Liver (tissue), 3 donors: ENCODE measurements at regions not wholly inside any gene's neighbourhood (a gene's known extent, or its start where the extent isn't known, plus 50 kb on each side); places are given as distances from the start of the nearest gene placed in this dataset.

Experiments
- CTCF ChIP-seq: fragments of 150-350 bp; IDR thresholded peaks from 2 replicates; pipeline ENCODE4 v1.5.1; 2017; ENCODE audit warnings: improper control_type of control experiment, low read depth, low read length; ENCODE audit not compliant: missing input control
- EGR1 ChIP-seq, 2 donors: IDR thresholded peaks; 2 replicates each; pipeline ENCODE4 v1.6.1; 2016 to 2018; ENCODE audit warnings: antibody characterized with exemption in 2 of 2, low read depth in 2 of 2
- FOXA1 ChIP-seq: IDR thresholded peaks from 2 replicates; pipeline ENCODE4 v1.6.1; 2016; ENCODE audit warnings: antibody characterized with exemption
- NR2F2 ChIP-seq: IDR thresholded peaks from 2 replicates; pipeline ENCODE4 v1.6.1; 2016; ENCODE audit warnings: antibody characterized with exemption
- RAD21 ChIP-seq, 2 donors: IDR thresholded peaks; 2 replicates each; pipeline ENCODE4 v1.6.1; 2016; ENCODE audit warnings: antibody characterized with exemption in 2 of 2, mild to moderate bottlenecking in 2 of 2
- REST ChIP-seq: IDR thresholded peaks from 2 replicates; pipeline ENCODE4 v1.6.1; 2016; ENCODE audit warnings: antibody characterized with exemption, mild to moderate bottlenecking
- SP1 ChIP-seq: IDR thresholded peaks from 2 replicates; pipeline ENCODE4 v1.6.1; 2018; ENCODE audit warnings: antibody characterized with exemption, mild to moderate bottlenecking
- ZBTB33 ChIP-seq: IDR thresholded peaks from 2 replicates; pipeline ENCODE4 v1.6.1; 2016; ENCODE audit warnings: antibody characterized with exemption
- donor health status: healthy.
- donor health status: healthy.

- TF ChIP-seq CTCF (no peak), EGR1 (IDR thresholded peaks at IDR 0.05; ENCODE audit: low read depth in 2 of 2) (no peak), NR2F2 (no peak), ZBTB33 (no peak), RAD21 (IDR thresholded peaks at IDR 0.05) (no peak), FOXA1 (no peak), SP1 (no peak), REST (no peak)
These were observed 198.2 kb upstream of the FGGY start for GRCh38 chr1:59098655-59099054.
